ENCODE measurements at regions not wholly inside any gene's neighbourhood (a gene's known extent, or its start where the extent isn't known, plus 50 kb on each side); places are given as distances from the start of the nearest gene placed in this dataset.

GRCh38 chr11:27806122-27806521 lies 105.9 kb upstream of the BDNF start:
- TF ChIP-seq CTCF (conservative IDR thresholded peaks at IDR 0.05 in 1 of 2, IDR thresholded peaks at IDR 0.05 in 1 of 2; ENCODE audit: extremely low read depth in 1 of 2, insufficient read depth in 1 of 2, low read depth in 1 of 2, low read length in 2 of 2) (no peak), EZH2 (IDR thresholded peaks at IDR 0.05; ENCODE audit: borderline replicate concordance, low read length) (no peak)
